GM12878 (cell line): ENCODE measurements at regions not wholly inside any gene's neighbourhood (a gene's known extent, or its start where the extent isn't known, plus 50 kb on each side); places are given as distances from the start of the nearest gene placed in this dataset.

Experiments
- ASH2L ChIP-seq: fragments of 300-600, 200-600 bp; sonication (generic); IDR thresholded peaks from 2 replicates; pipeline ENCODE4 v1.6.1; 2017; ENCODE audit warnings: low read depth, mild to moderate bottlenecking, borderline replicate concordance
- CREB1 ChIP-seq: IDR thresholded peaks from 2 replicates; pipeline ENCODE4 v1.6.1; 2012; ENCODE audit warnings: low read depth, mild to moderate bottlenecking, inconsistent platforms
- ESRRA ChIP-seq: IDR thresholded peaks from 2 replicates; pipeline ENCODE4 v1.6.1; 2012; ENCODE audit warnings: mild to moderate bottlenecking, low read length, improper control_type of control experiment
- EZH2 ChIP-seq: IDR thresholded peaks from 2 replicates; pipeline ENCODE4 v1.6.1; 2012; ENCODE audit warnings: low read depth, mild to moderate bottlenecking, control low read depth, inconsistent platforms, low read length, borderline replicate concordance; ENCODE audit not compliant: control insufficient read depth
- HDGF ChIP-seq: fragments of 450-650 bp; IDR thresholded peaks from 2 replicates; pipeline ENCODE4 v1.6.1; 2016; ENCODE audit warnings: antibody characterized with exemption
- MYB ChIP-seq: fragments of 150-350 bp; IDR thresholded peaks from 2 replicates; pipeline ENCODE4 v1.6.1; 2014; ENCODE audit warnings: mild to moderate bottlenecking, low read depth, low read length, borderline replicate concordance
- RAD21 ChIP-seq: IDR thresholded peaks from 2 replicates; pipeline ENCODE4 v1.6.1; 2011; ENCODE audit warnings: mild to moderate bottlenecking, low read depth, low read length, moderate library complexity; ENCODE audit not compliant: insufficient read depth
- YBX1 ChIP-seq: fragments of 450-650 bp; IDR thresholded peaks from 2 replicates; pipeline ENCODE4 v1.6.1; 2016; ENCODE audit warnings: antibody characterized with exemption
- ZNF274 ChIP-seq: IDR thresholded peaks from one replicate; pipeline ENCODE4 v1.8.0; 2011; ENCODE audit not compliant: insufficient read length, insufficient read depth
- TF ChIP-seq, protein P1 (sequence below): fragments of 450-650 bp; IDR thresholded peaks from 2 replicates; pipeline ENCODE4 v1.6.1; 2016; ENCODE audit warnings: mild to moderate bottlenecking
- TF ChIP-seq, protein P2 (sequence below), 3 experiments: IDR thresholded peaks in 2 of 3; conservative IDR thresholded peaks in 1 of 3; 2 replicates each; pipeline ENCODE4 v1.5.1; 2011; ENCODE audit warnings: low read depth in 3 of 3, low read length in 3 of 3, mild to moderate bottlenecking in 3 of 3, control low read depth in 2 of 3, moderate library complexity in 2 of 3, inconsistent platforms in 1 of 3, mixed read lengths in 1 of 3; ENCODE audit not compliant: control insufficient read depth in 2 of 3, insufficient read depth in 1 of 3; ENCODE audit errors: extremely low read depth in 1 of 3
- TF ChIP-seq, protein P3 (sequence below): IDR thresholded peaks from 2 replicates; pipeline ENCODE4 v1.6.1; 2012; ENCODE audit warnings: mild to moderate bottlenecking, low read depth, low read length

DNA sequence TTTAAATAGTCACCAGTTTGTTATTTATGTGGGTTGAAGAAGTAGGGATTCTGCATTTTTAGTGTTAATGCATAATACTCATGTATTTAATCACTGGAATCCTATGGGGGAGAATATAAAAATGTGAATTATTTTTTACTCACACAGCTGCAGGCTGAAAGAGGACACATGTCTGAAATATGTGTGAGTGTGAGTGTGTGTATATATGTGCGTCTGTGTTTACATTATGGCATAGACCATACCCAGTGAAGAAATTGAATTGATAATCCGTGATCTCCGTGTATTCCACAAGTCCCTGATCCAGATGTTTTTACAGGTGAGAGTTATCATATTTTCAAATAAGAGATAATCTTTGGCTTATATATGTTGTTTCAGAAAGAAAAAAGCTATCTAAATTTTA, 225.3 kb downstream of the ICOS start:
- TF ChIP-seq, protein P1, sequence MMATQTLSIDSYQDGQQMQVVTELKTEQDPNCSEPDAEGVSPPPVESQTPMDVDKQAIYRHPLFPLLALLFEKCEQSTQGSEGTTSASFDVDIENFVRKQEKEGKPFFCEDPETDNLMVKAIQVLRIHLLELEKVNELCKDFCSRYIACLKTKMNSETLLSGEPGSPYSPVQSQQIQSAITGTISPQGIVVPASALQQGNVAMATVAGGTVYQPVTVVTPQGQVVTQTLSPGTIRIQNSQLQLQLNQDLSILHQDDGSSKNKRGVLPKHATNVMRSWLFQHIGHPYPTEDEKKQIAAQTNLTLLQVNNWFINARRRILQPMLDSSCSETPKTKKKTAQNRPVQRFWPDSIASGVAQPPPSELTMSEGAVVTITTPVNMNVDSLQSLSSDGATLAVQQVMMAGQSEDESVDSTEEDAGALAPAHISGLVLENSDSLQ: no peak
- TF ChIP-seq, protein P2, sequence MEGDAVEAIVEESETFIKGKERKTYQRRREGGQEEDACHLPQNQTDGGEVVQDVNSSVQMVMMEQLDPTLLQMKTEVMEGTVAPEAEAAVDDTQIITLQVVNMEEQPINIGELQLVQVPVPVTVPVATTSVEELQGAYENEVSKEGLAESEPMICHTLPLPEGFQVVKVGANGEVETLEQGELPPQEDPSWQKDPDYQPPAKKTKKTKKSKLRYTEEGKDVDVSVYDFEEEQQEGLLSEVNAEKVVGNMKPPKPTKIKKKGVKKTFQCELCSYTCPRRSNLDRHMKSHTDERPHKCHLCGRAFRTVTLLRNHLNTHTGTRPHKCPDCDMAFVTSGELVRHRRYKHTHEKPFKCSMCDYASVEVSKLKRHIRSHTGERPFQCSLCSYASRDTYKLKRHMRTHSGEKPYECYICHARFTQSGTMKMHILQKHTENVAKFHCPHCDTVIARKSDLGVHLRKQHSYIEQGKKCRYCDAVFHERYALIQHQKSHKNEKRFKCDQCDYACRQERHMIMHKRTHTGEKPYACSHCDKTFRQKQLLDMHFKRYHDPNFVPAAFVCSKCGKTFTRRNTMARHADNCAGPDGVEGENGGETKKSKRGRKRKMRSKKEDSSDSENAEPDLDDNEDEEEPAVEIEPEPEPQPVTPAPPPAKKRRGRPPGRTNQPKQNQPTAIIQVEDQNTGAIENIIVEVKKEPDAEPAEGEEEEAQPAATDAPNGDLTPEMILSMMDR (IDR thresholded peaks at IDR 0.05 in 2 of 3, conservative IDR thresholded peaks at IDR 0.05 in 1 of 3; ENCODE audit: control insufficient read depth in 2 of 3, extremely low read depth in 1 of 3, insufficient read depth in 1 of 3, low read depth in 3 of 3, low read length in 3 of 3): no peak
- TF ChIP-seq, protein P3, sequence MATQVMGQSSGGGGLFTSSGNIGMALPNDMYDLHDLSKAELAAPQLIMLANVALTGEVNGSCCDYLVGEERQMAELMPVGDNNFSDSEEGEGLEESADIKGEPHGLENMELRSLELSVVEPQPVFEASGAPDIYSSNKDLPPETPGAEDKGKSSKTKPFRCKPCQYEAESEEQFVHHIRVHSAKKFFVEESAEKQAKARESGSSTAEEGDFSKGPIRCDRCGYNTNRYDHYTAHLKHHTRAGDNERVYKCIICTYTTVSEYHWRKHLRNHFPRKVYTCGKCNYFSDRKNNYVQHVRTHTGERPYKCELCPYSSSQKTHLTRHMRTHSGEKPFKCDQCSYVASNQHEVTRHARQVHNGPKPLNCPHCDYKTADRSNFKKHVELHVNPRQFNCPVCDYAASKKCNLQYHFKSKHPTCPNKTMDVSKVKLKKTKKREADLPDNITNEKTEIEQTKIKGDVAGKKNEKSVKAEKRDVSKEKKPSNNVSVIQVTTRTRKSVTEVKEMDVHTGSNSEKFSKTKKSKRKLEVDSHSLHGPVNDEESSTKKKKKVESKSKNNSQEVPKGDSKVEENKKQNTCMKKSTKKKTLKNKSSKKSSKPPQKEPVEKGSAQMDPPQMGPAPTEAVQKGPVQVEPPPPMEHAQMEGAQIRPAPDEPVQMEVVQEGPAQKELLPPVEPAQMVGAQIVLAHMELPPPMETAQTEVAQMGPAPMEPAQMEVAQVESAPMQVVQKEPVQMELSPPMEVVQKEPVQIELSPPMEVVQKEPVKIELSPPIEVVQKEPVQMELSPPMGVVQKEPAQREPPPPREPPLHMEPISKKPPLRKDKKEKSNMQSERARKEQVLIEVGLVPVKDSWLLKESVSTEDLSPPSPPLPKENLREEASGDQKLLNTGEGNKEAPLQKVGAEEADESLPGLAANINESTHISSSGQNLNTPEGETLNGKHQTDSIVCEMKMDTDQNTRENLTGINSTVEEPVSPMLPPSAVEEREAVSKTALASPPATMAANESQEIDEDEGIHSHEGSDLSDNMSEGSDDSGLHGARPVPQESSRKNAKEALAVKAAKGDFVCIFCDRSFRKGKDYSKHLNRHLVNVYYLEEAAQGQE: no peak
- TF ChIP-seq ESRRA: no peak
- TF ChIP-seq HDGF: no peak
- no peak for TF ChIP-seq CREB1
- TF ChIP-seq MYB: no peak
- TF ChIP-seq YBX1: no peak
- TF ChIP-seq RAD21: no peak
- TF ChIP-seq EZH2: no peak
- TF ChIP-seq ZNF274: no peak
- no peak for TF ChIP-seq ASH2L
